SK-N-SH (cell line): ENCODE measurements at regions not wholly inside any gene's neighbourhood (a gene's known extent, or its start where the extent isn't known, plus 50 kb on each side); places are given as distances from the start of the nearest gene placed in this dataset.

Source experiments
- CTCF ChIA-PET: fragments of 300-600, 350-600 bp; formaldehyde crosslinking; extraction: SDS; loops from one replicate; lab custom pipeline; 2021; lab: Yijun Ruan, JAX
- POLR2A ChIA-PET: fragments of 350-600 bp; sonication (Branson Sonifier 250); formaldehyde crosslinking; extraction: SDS; loops from one replicate; lab custom pipeline; 2020; ENCODE audit warnings: antibody characterized with exemption, inconsistent platforms; lab: Yijun Ruan, JAX
- DNase-seq: peaks from one replicate; pipeline ENCODE4 v3.0.0; 2012
- H2AFZ ChIP-seq: fragments of 200-600 bp; sonication (generic); 2 replicates; pipeline ENCODE4 v1.8.1; 2016; ENCODE audit warnings: antibody characterized with exemption, mild to moderate bottlenecking, low read depth
- H3F3A ChIP-seq: fragments of 200-600 bp; sonication (generic); replicated peaks from 2 replicates; pipeline ENCODE3; 2016; ENCODE audit warnings: antibody characterized with exemption, mild to moderate bottlenecking; ENCODE audit not compliant: insufficient read depth
- H3K27ac ChIP-seq, 2 experiments: fragments of 200-500 bp in 1 of 2; fragments of 200-600 bp in 1 of 2; sonication (Bioruptor generic) in 1 of 2; sonication (generic), shearing (Covaris generic) in 1 of 2; 2 replicates each; pipeline versions ENCODE4 v1.5.1 to v1.6.1; 2014 to 2016; ENCODE audit warnings: low read depth in 2 of 2, inconsistent platforms in 1 of 2, low read length in 1 of 2, mild to moderate bottlenecking in 1 of 2, mixed read lengths in 1 of 2
- H3K27me3 ChIP-seq: fragments of 200-600 bp; sonication (generic), shearing (Covaris generic); 2 replicates; pipeline ENCODE4 v1.6.1; 2016; ENCODE audit warnings: mixed run types; ENCODE audit not compliant: insufficient read depth
- H3K36me3 ChIP-seq, 2 experiments: fragments of 200-500 bp in 1 of 2; fragments of 200-600 bp in 1 of 2; sonication (Bioruptor generic) in 1 of 2; sonication (generic) in 1 of 2; replicated peaks in 1 of 2; 2 replicates each; pipeline versions ENCODE3 to v1.5.1; 2014 to 2016; ENCODE audit warnings: low read length in 1 of 2, mild to moderate bottlenecking in 1 of 2; ENCODE audit not compliant: insufficient read depth in 2 of 2, control insufficient read depth in 1 of 2
- H3K4me1 ChIP-seq, 2 experiments: fragments of 200-500 bp in 1 of 2; fragments of 200-600 bp in 1 of 2; sonication (Bioruptor generic) in 1 of 2; sonication (generic), shearing (Covaris generic) in 1 of 2; 2 replicates each; pipeline versions ENCODE4 v1.5.1 to v1.6.1; 2014 to 2016; ENCODE audit warnings: low read depth in 1 of 2, low read length in 1 of 2, mixed run types in 1 of 2; ENCODE audit not compliant: insufficient read depth in 2 of 2, control insufficient read depth in 1 of 2
- H3K4me2 ChIP-seq: fragments of 200-600 bp; sonication (generic), shearing (Covaris generic); 2 replicates; pipeline ENCODE4 v1.6.1; 2017; ENCODE audit warnings: mixed run types
- H3K4me3 ChIP-seq, 2 experiments: fragments of 200-500 bp in 1 of 2; fragments of 200-600 bp in 1 of 2; sonication (Bioruptor generic) in 1 of 2; sonication (generic), shearing (Covaris generic) in 1 of 2; 2 replicates each; pipeline versions ENCODE4 v1.5.1 to v1.8.1; 2014 to 2016; ENCODE audit warnings: low read depth in 2 of 2, inconsistent platforms in 1 of 2, low read length in 1 of 2, mild to moderate bottlenecking in 1 of 2, mixed read lengths in 1 of 2, moderate library complexity in 1 of 2
- H3K79me2 ChIP-seq: fragments of 200-600 bp; sonication (generic); 2 replicates; pipeline ENCODE4 v1.8.1; 2017; ENCODE audit warnings: mild to moderate bottlenecking; ENCODE audit not compliant: insufficient read depth
- H3K9ac ChIP-seq: fragments of 200-600 bp; sonication (generic); 2 replicates; pipeline ENCODE4 v1.6.1; 2017; ENCODE audit warnings: mixed run types
- H3K9me2 ChIP-seq: fragments of 200-600 bp; sonication (generic); 2 replicates; pipeline ENCODE4 v1.6.1; 2017; ENCODE audit warnings: mixed run types
- H3K9me3 ChIP-seq: fragments of 200-600 bp; sonication (generic); 2 replicates; pipeline ENCODE4 v1.6.1; 2017; ENCODE audit warnings: mixed run types, mild to moderate bottlenecking, moderate library complexity
- H4K20me1 ChIP-seq: fragments of 200-600 bp; sonication (generic); 2 replicates; pipeline ENCODE4 v1.6.1; 2017; ENCODE audit warnings: mild to moderate bottlenecking, mixed run types; ENCODE audit not compliant: insufficient read depth
- EZH2phosphoT487 ChIP-seq: fragments of 200-600 bp; sonication (generic); IDR thresholded peaks from 2 replicates; pipeline ENCODE4 v1.6.1; 2017; ENCODE audit warnings: low read depth, mixed run types, mild to moderate bottlenecking, antibody characterized with exemption, moderate library complexity, borderline replicate concordance
- FOSL2 ChIP-seq: IDR thresholded peaks from 2 replicates; pipeline ENCODE4 v1.4.0; 2012; ENCODE audit warnings: low read depth, mild to moderate bottlenecking, moderate library complexity, borderline replicate concordance
- MEF2A ChIP-seq: IDR thresholded peaks from 2 replicates; pipeline ENCODE4 v1.4.0; 2012; ENCODE audit warnings: low read depth, borderline replicate concordance
- MXI1 ChIP-seq: IDR thresholded peaks from 2 replicates; pipeline ENCODE4 v1.6.1; 2012; ENCODE audit warnings: mild to moderate bottlenecking, low read depth, low read length, improper control_type of control experiment
- POLR2AphosphoS5 ChIP-seq: IDR thresholded peaks from 2 replicates; pipeline ENCODE4 v1.6.1; 2012; ENCODE audit warnings: low read depth, low read length
- RAD21 ChIP-seq: IDR thresholded peaks from 2 replicates; pipeline ENCODE4 v1.6.1; 2012; ENCODE audit warnings: mild to moderate bottlenecking, low read length
- RCOR1 ChIP-seq: fragments of 150-350 bp; IDR thresholded peaks from 2 replicates; pipeline ENCODE4 v1.6.1; 2017; ENCODE audit warnings: antibody characterized with exemption, low read length
- RFX5 ChIP-seq: IDR thresholded peaks from 2 replicates; pipeline ENCODE4 v1.6.1; 2012; ENCODE audit warnings: mild to moderate bottlenecking, improper control_type of control experiment, low read length
- SIN3A ChIP-seq: IDR thresholded peaks from 2 replicates; pipeline ENCODE4 v1.6.1; 2012; ENCODE audit warnings: low read depth, mild to moderate bottlenecking, low read length, moderate library complexity, borderline replicate concordance
- TAF1 ChIP-seq: IDR thresholded peaks from 2 replicates; pipeline ENCODE4 v1.6.1; 2012; ENCODE audit warnings: low read depth, mild to moderate bottlenecking, low read length, moderate library complexity, borderline replicate concordance
- USF1 ChIP-seq: IDR thresholded peaks from 2 replicates; pipeline ENCODE4 v1.4.0; 2012; ENCODE audit warnings: low read depth, borderline replicate concordance
- WGBS: methylation state at CpG from one replicate; pipeline ENCODE4 v1.1.6; 2017; ENCODE audit warnings: low lambda C conversion rate; 5-methylcytosine and 5-hydroxymethylcytosine counted together
- TF ChIP-seq, protein P1 (sequence below): fragments of 150-350 bp; IDR thresholded peaks from 2 replicates; pipeline ENCODE4 v1.6.1; 2017; ENCODE audit warnings: antibody characterized with exemption, low read length, low read depth, borderline replicate concordance
- TF ChIP-seq, protein P2 (sequence below): fragments of 200-600 bp; sonication (generic); IDR thresholded peaks from 2 replicates; pipeline ENCODE4 v1.6.1; 2017; ENCODE audit warnings: antibody characterized with exemption, mild to moderate bottlenecking, moderate library complexity
- TF ChIP-seq, protein P3 (sequence below): fragments of 150-350 bp; IDR thresholded peaks from 2 replicates; pipeline ENCODE4 v1.6.1; 2016; ENCODE audit warnings: mild to moderate bottlenecking, low read depth, low read length

GRCh38 chr12:3364226-3364625, 126.8 kb upstream of the PRMT8 start:
- Histone ChIP-seq H3K4me3 (no peak overlapping the region), H3K36me3 (no peaks in the 10 kb centered on the region), H4K20me1 (no peaks in the 10 kb centered on the region), H3K4me1 (peaks cover 0 to 6% of the 10 kb centered on the region in 2 experiments; a peak in 1 of 4 replicates), H3K79me2 (no peaks in the 10 kb centered on the region), H3K9me2 (no peaks in the 10 kb centered on the region), H3K4me2 (no peak overlapping the region), H3K9me3 (no peaks in the 10 kb centered on the region), H3F3A (no peaks in the 10 kb centered on the region), H2AFZ (no peak overlapping the region), H3K27ac (no peak overlapping the region), H3K27me3 (peaks cover 50% of the 10 kb centered on the region), H3K9ac (no peak overlapping the region)
- CTCF ChIA-PET, result interaction anchor here (0.7 to 4.1 kb wide), 4 partner anchors 14 to 443 kb away, joined by 3 to 36 read pairs (median 3); no protein-coding TSS in a partner anchor
- POLR2A ChIA-PET, result interaction anchor here (0.5 kb wide), 1 partner anchor 400 kb away, joined by 4 read pairs; no protein-coding TSS in a partner anchor
- WGBS, result 51% methylated on average over 4 of the region's 5 CpGs
- TF ChIP-seq MXI1 (no peak), RCOR1 (no peak), RFX5 (no peak), POLR2AphosphoS5 (no peak), USF1 (no peak)
- TF ChIP-seq, protein P1, sequence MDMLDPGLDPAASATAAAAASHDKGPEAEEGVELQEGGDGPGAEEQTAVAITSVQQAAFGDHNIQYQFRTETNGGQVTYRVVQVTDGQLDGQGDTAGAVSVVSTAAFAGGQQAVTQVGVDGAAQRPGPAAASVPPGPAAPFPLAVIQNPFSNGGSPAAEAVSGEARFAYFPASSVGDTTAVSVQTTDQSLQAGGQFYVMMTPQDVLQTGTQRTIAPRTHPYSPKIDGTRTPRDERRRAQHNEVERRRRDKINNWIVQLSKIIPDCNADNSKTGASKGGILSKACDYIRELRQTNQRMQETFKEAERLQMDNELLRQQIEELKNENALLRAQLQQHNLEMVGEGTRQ, result no peak
- TF ChIP-seq, protein P2, sequence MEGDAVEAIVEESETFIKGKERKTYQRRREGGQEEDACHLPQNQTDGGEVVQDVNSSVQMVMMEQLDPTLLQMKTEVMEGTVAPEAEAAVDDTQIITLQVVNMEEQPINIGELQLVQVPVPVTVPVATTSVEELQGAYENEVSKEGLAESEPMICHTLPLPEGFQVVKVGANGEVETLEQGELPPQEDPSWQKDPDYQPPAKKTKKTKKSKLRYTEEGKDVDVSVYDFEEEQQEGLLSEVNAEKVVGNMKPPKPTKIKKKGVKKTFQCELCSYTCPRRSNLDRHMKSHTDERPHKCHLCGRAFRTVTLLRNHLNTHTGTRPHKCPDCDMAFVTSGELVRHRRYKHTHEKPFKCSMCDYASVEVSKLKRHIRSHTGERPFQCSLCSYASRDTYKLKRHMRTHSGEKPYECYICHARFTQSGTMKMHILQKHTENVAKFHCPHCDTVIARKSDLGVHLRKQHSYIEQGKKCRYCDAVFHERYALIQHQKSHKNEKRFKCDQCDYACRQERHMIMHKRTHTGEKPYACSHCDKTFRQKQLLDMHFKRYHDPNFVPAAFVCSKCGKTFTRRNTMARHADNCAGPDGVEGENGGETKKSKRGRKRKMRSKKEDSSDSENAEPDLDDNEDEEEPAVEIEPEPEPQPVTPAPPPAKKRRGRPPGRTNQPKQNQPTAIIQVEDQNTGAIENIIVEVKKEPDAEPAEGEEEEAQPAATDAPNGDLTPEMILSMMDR, result no peak
- TF ChIP-seq, protein P3, sequence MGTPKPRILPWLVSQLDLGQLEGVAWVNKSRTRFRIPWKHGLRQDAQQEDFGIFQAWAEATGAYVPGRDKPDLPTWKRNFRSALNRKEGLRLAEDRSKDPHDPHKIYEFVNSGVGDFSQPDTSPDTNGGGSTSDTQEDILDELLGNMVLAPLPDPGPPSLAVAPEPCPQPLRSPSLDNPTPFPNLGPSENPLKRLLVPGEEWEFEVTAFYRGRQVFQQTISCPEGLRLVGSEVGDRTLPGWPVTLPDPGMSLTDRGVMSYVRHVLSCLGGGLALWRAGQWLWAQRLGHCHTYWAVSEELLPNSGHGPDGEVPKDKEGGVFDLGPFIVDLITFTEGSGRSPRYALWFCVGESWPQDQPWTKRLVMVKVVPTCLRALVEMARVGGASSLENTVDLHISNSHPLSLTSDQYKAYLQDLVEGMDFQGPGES, result no peak
- DNase-seq, result no peak

GRCh38 chr12:3364661-3365462, 126.1 kb upstream of the PRMT8 start:
- Histone ChIP-seq H3K27me3 (peaks cover 50% of the 10 kb centered on the region), H3K27ac (no peak overlapping the region), H3K4me1 (peaks cover 0 to 6% of the 10 kb centered on the region in 2 experiments; a peak in 1 of 4 replicates)
- TF ChIP-seq RAD21 (no peak), TAF1 (no peak), POLR2AphosphoS5 (no peak), FOSL2 (no peak), SIN3A (no peak), MEF2A (no peak), EZH2phosphoT487 (no peak)
- TF ChIP-seq, protein P1, result no peak
- TF ChIP-seq, protein P2, result no peak

More at GRCh38 chr12:3364661-3365462, 126.1 kb upstream of the PRMT8 start:
- Histone ChIP-seq H3K4me3 (peak overlapping the region in 1 of 2 experiments; percentile 42; a peak in 1 of 4 replicates), H3F3A (no peaks in the 10 kb centered on the region), H3K79me2 (no peaks in the 10 kb centered on the region), H4K20me1 (no peaks in the 10 kb centered on the region), H2AFZ (no peak overlapping the region), H3K9ac (no peak overlapping the region), H3K9me3 (no peaks in the 10 kb centered on the region), H3K4me2 (no peak overlapping the region), H3K9me2 (no peaks in the 10 kb centered on the region), H3K36me3 (no peaks in the 10 kb centered on the region)
- ChIA-PET CTCF (interaction anchor here (0.7 to 4.1 kb wide), 9 partner anchors 11 to 439 kb away, joined by 3 to 36 read pairs (median 3); no protein-coding TSS in a partner anchor), POLR2A (no interaction called here)
- WGBS, result 70% methylated on average over 10 of the region's 13 CpGs
- DNase-seq, result no peak
